CD4-positive, alpha-beta T cell (primary cell): ENCODE measurements at regions not wholly inside any gene's neighbourhood (a gene's known extent, or its start where the extent isn't known, plus 50 kb on each side); places are given as distances from the start of the nearest gene placed in this dataset.

Experiments used
- ATAC-seq: fragments of 200-7000 bp; cut with Tn5 transposase; one replicate; pipeline ENCODE4 v1.10.0; 2022; ENCODE audit warnings: mild to moderate bottlenecking; ENCODE audit not compliant: poor library complexity
- CTCF ChIA-PET: fragments of 350-600 bp; sonication (Branson Sonifier 250); formaldehyde crosslinking; loops from one replicate; lab custom pipeline; 2021; ENCODE audit warnings: antibody characterized with exemption, inconsistent platforms; lab: Charles Lee
- POLR2A ChIA-PET: fragments of 350-600 bp; sonication (Branson Sonifier 250); formaldehyde crosslinking; loops from one replicate; lab custom pipeline; 2021; ENCODE audit warnings: antibody characterized with exemption, inconsistent platforms; lab: Charles Lee
- DNase-seq, 14 experiments: peaks; one replicate each; pipeline ENCODE4 v3.0.0-alpha.2; 2013 to 2020; ENCODE audit warnings: mixed read lengths in 2 of 14
- H3K27ac ChIP-seq, 2 donors: one replicate each; pipeline versions ENCODE4 v1.5.1 to v1.7.0; 2013; ENCODE audit warnings: low read length in 2 of 2, low read depth in 1 of 2, mild to moderate bottlenecking in 1 of 2
- H3K27me3 ChIP-seq, 2 experiments: 1 replicate in 1 of 2; 2 replicates in 1 of 2; pipeline versions ENCODE4 v1.6.1 to v1.7.0; 2013; ENCODE audit warnings: low read length in 2 of 2, control low read depth in 1 of 2, mild to moderate bottlenecking in 1 of 2, moderate library complexity in 1 of 2; ENCODE audit not compliant: insufficient read depth in 2 of 2, control insufficient read depth in 1 of 2
- H3K36me3 ChIP-seq: one replicate; pipeline ENCODE4 v1.6.1; 2013; ENCODE audit warnings: low read length, control low read depth; ENCODE audit not compliant: insufficient read depth
- H3K4me1 ChIP-seq: one replicate; pipeline ENCODE4 v1.6.1; 2013; ENCODE audit warnings: low read length, control low read depth; ENCODE audit not compliant: insufficient read depth
- H3K4me3 ChIP-seq: one replicate; pipeline ENCODE4 v1.5.1; 2013; ENCODE audit warnings: mild to moderate bottlenecking, low read length, moderate library complexity
- H3K9me3 ChIP-seq, 2 experiments: 1 replicate in 1 of 2; 2 replicates in 1 of 2; pipeline versions ENCODE4 v1.6.1 to v1.7.0; 2013; ENCODE audit warnings: low read length in 2 of 2, mild to moderate bottlenecking in 2 of 2, control low read depth in 1 of 2, moderate library complexity in 1 of 2; ENCODE audit not compliant: control insufficient read depth in 1 of 2, insufficient read depth in 1 of 2
- H3K27ac Mint-ChIP-seq: one replicate; pipeline ENCODE4 v1.8.0; 2020; ENCODE audit warnings: mixed read lengths
- H3K27me3 Mint-ChIP-seq: one replicate; pipeline ENCODE4 v1.8.0; 2021; ENCODE audit warnings: mixed read lengths
- H3K36me3 Mint-ChIP-seq: one replicate; pipeline ENCODE4 v1.8.0; 2021; ENCODE audit warnings: low read depth, mixed read lengths
- H3K4me1 Mint-ChIP-seq: one replicate; pipeline ENCODE4 v1.8.0; 2021; ENCODE audit warnings: low read depth, mixed read lengths
- H3K4me3 Mint-ChIP-seq: one replicate; pipeline ENCODE4 v1.8.0; 2020; ENCODE audit warnings: mild to moderate bottlenecking, mixed read lengths
- H3K9me3 Mint-ChIP-seq: one replicate; pipeline ENCODE4 v1.8.0; 2020; ENCODE audit warnings: mixed read lengths
- intact Hi-C, 2 experiments: fragments of 100-400 bp; cut with DNase I in 1 of 2; cut with micrococcal nuclease in 1 of 2; formaldehyde crosslinking; loops; one replicate each; pipeline versions ENCODE4 v1.15.1 to v1.9.0; 2023 to 2025; cut with DNase I, micrococcal nuclease
- TF ChIP-seq, protein P1 (sequence below): fragments of 200-600 bp; IDR thresholded peaks from one replicate; pipeline ENCODE4 v1.8.0; 2022; ENCODE audit warnings: antibody characterized with exemption, mild to moderate bottlenecking

GRCh38 chr4:146113171-146113570 is 62.3 kb upstream of the LSM6 start:
- Mint-ChIP-seq H3K9me3 (no peaks in the 10 kb centered on the region), H3K4me1 (no peaks in the 10 kb centered on the region), H3K27ac (no peak overlapping the region), H3K4me3 (no peak overlapping the region), H3K36me3 (no peaks in the 10 kb centered on the region), H3K27me3 (peaks cover 51% of the 10 kb centered on the region)
- Histone ChIP-seq H3K36me3 (no peaks in the 10 kb centered on the region), H3K9me3 (no peaks in the 10 kb centered on the region), H3K4me1 (no peaks in the 10 kb centered on the region), H3K4me3 (no peak overlapping the region), H3K27ac (no peak overlapping the region), H3K27me3 (peaks cover 0 to 5% of the 10 kb centered on the region in 2 experiments)
- TF ChIP-seq, protein P1, sequence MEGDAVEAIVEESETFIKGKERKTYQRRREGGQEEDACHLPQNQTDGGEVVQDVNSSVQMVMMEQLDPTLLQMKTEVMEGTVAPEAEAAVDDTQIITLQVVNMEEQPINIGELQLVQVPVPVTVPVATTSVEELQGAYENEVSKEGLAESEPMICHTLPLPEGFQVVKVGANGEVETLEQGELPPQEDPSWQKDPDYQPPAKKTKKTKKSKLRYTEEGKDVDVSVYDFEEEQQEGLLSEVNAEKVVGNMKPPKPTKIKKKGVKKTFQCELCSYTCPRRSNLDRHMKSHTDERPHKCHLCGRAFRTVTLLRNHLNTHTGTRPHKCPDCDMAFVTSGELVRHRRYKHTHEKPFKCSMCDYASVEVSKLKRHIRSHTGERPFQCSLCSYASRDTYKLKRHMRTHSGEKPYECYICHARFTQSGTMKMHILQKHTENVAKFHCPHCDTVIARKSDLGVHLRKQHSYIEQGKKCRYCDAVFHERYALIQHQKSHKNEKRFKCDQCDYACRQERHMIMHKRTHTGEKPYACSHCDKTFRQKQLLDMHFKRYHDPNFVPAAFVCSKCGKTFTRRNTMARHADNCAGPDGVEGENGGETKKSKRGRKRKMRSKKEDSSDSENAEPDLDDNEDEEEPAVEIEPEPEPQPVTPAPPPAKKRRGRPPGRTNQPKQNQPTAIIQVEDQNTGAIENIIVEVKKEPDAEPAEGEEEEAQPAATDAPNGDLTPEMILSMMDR = no peak
- intact Hi-C loops = no loop called here
- no peak for DNase-seq
- ATAC-seq = no peak
- CTCF ChIA-PET = no interaction called here
- POLR2A ChIA-PET = no interaction called here

- Mint-ChIP-seq H3K4me3 (no peak overlapping the region), H3K27ac (no peak overlapping the region), H3K36me3 (no peaks in the 10 kb centered on the region), H3K4me1 (no peaks in the 10 kb centered on the region), H3K9me3 (no peaks in the 10 kb centered on the region), H3K27me3 (peaks cover 43% of the 10 kb centered on the region)
- Histone ChIP-seq H3K36me3 (no peaks in the 10 kb centered on the region), H3K9me3 (no peaks in the 10 kb centered on the region), H3K27me3 (peaks cover 0 to 5% of the 10 kb centered on the region in 2 experiments), H3K4me3 (no peak overlapping the region), H3K4me1 (no peaks in the 10 kb centered on the region), H3K27ac (no peak overlapping the region)
- intact Hi-C loops = no loop called here
- CTCF ChIA-PET = no interaction called here
- TF ChIP-seq, protein P1 = no peak
- no peak for ATAC-seq
- no peak for DNase-seq
- POLR2A ChIA-PET = no interaction called here
Measured at GRCh38 chr4:146112389-146112788, 63.1 kb upstream of the LSM6 start.

GRCh38 chr4:146110871-146111485 is 64.5 kb upstream of the LSM6 start:
- no peak overlapping the region for H3K27ac ChIP-seq
- Mint-ChIP-seq H3K27me3 (peaks cover 33% of the 10 kb centered on the region), H3K4me1 (no peaks in the 10 kb centered on the region), H3K27ac (no peak overlapping the region), H3K36me3 (no peaks in the 10 kb centered on the region), H3K9me3 (no peaks in the 10 kb centered on the region), H3K4me3 (no peak overlapping the region)
- H3K36me3 ChIP-seq = no peaks in the 10 kb centered on the region
- CTCF ChIA-PET = no interaction called here
- H3K4me1 ChIP-seq = no peaks in the 10 kb centered on the region
- ATAC-seq (no peak), DNase-seq (peak in 1 of 14 experiments; percentile 1)
- no peaks in the 10 kb centered on the region for H3K9me3 ChIP-seq
- TF ChIP-seq, protein P1 = no peak
- H3K4me3 ChIP-seq = no peak overlapping the region
- intact Hi-C loops = no loop called here
- H3K27me3 ChIP-seq = peaks cover 0 to under 1% of the 10 kb centered on the region in 2 experiments
- POLR2A ChIA-PET = no interaction called here
